Lung microvascular endothelial cell (primary cell): ENCODE measurements at regions not wholly inside any gene's neighbourhood (a gene's known extent, or its start where the extent isn't known, plus 50 kb on each side); places are given as distances from the start of the nearest gene placed in this dataset.

Experiments
- DNase-seq, 2 donors: peaks; one replicate each; pipeline versions ENCODE4 v3.0.0 to v3.0.0-alpha.2; 2010; ENCODE audit warnings: low read depth in 2 of 2

- no peak for DNase-seq
Observed at GRCh38 chr4:62901101-62901500, 1508.1 kb downstream of the TECRL start.

- no peak for DNase-seq
Observed at GRCh38 chr4:62899646-62900364, 1509.4 kb downstream of the TECRL start.

GRCh38 chr4:62898115-62898514 is 1511.1 kb downstream of the TECRL start:
- no peak for DNase-seq

- DNase-seq: no peak
Observed at GRCh38 chr4:62896721-62897120, 1512.5 kb downstream of the TECRL start.

- DNase-seq: no peak
Observed at GRCh38 chr4:62881901-62882300, 1527.3 kb downstream of the TECRL start.

- DNase-seq: no peak
Observed at GRCh38 chr4:62881210-62881609, 1528.0 kb downstream of the TECRL start.

- DNase-seq: no peak
Observed at GRCh38 chr4:62872856-62873255, 1536.4 kb downstream of the TECRL start.

GRCh38 chr4:62871078-62871477 is 1538.2 kb downstream of the TECRL start:
- DNase-seq: no peak

- no peak for DNase-seq
Observed at GRCh38 chr4:62870451-62870850, 1538.8 kb downstream of the TECRL start.

GRCh38 chr4:62865261-62865660 is 1544.0 kb downstream of the TECRL start:
- DNase-seq: no peak

- DNase-seq: no peak
Observed at GRCh38 chr4:62849696-62850095, 1559.6 kb downstream of the TECRL start.

- no peak for DNase-seq
Observed at GRCh38 chr4:62835631-62836030, 1573.6 kb downstream of the TECRL start.

- no peak for DNase-seq
Observed at GRCh38 chr4:62822306-62822705, 1586.9 kb downstream of the TECRL start.

GRCh38 chr4:62816566-62816965 is 1592.7 kb downstream of the TECRL start:
- no peak for DNase-seq

- no peak for DNase-seq
Observed at GRCh38 chr4:62814510-62815047, 1594.7 kb downstream of the TECRL start.

GRCh38 chr4:62806816-62807215 is 1602.4 kb downstream of the TECRL start:
- no peak for DNase-seq

- no peak for DNase-seq
Observed at GRCh38 chr4:62804075-62804474, 1603.9 kb downstream of the ADGRL3 start.

- no peak for DNase-seq
Observed at GRCh38 chr4:62797221-62797620, 1597.1 kb downstream of the ADGRL3 start.

- DNase-seq: no peak
Observed at GRCh38 chr4:62791386-62791785, 1591.3 kb downstream of the ADGRL3 start.

GRCh38 chr4:62771983-62772557 is 1571.9 kb downstream of the ADGRL3 start:
- no peak for DNase-seq

- DNase-seq: no peak
Observed at GRCh38 chr4:62740296-62740695, 1540.2 kb downstream of the ADGRL3 start.

GRCh38 chr4:62717154-62717553 is 1517.0 kb downstream of the ADGRL3 start:
- DNase-seq: no peak

- DNase-seq: no peak
Observed at GRCh38 chr4:62711575-62711974, 1511.4 kb downstream of the ADGRL3 start.
